ENCODE measurements at regions not wholly inside any gene's neighbourhood (a gene's known extent, or its start where the extent isn't known, plus 50 kb on each side); places are given as distances from the start of the nearest gene placed in this dataset.

DNA sequence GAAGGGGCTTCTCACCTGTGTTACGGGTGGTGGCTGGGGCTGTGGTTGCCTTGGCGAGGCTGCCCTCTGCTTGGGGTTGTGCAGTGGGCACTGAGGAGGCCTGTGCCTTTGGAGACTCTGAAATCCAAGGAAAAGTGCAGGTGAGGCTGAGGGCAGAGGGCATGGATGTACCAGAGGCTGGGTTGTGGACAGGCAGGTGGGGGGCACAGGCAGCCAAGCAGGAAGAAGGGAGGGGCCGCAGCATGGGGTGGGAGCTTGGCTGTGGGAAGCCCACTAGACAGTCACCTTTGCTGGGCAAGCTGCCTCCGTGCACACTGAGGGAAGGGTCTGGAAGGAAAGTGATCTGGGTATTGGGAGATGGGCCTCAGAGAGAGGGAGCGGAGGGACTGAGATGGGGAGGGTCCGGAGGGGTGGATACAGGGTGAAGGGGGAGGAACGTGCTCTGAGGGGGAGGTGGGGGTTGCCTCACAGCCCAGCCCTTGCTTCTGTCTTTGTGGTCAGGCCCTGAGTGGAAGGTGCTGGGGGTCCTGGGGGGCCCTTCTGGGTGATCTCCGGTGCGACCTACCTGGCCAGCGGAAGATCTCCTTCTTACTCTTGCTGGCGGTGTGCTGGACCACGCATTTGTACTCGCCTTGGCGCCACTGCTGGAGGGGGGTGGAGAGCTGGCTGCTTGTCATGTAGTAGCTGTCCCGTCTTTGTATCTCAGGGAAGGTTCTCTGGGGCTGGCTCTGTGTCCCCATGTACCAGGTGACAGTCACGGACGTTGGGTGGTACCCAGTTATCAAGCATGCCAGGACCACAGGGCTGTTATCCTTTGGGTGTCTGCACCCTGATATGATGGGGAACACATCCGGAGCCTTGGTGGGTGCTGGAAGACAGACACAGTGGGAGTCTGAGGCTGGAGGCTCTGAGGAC is 318.7 kb downstream of the TMEM121 start:
- no peak for DNase-seq

DNA sequence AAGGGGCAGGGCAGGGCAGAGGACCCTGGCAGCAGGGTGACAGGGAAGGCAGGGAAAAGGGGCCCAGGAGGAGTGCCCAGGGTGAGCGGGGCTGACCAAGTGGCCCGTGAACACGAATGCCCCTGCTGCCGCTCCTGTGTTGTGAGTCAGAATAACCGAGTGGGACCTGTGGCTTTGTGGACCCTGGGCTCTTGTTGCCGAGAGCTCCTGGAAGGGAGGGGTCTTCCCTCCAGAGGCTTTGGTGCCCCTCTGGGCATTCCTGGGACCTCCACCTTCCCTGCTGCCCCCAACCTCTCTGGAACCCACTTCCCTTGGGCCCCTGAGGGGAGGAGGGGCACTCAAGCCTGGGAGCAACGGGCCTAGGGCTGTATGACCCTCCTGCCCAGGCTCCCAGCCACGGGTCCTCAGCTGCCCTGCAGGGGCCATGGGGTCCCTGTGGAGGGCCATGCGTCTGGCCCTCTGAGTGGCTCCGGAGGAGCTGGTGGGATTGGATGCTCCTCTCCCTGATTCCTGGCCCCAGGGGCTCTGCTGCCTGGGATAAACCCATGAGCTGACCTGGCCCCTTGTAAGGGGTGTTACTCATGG is 319.4 kb downstream of the TMEM121 start:
- DNase-seq: no peak

DNA sequence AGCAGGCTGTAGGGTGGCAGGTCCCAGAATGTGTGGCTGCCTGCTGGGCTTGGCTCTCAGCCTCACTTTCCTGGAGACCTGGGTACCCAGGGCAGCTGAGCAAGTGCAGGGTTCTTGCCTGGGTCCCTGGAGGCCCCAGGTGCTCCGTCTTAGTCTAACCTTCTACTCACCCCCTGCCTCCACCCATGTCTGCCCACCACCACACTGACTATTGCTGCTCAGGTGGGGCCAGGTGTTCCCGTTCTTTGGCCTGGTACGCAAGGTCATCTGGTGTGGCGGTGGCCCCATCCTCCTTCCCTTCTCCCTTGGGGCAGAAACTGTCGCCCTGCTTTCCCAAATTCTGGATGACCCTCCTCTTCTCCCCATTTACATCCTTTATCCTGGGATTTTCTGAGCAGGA is 319.9 kb downstream of the TMEM121 start:
- DNase-seq: no peak

DNA sequence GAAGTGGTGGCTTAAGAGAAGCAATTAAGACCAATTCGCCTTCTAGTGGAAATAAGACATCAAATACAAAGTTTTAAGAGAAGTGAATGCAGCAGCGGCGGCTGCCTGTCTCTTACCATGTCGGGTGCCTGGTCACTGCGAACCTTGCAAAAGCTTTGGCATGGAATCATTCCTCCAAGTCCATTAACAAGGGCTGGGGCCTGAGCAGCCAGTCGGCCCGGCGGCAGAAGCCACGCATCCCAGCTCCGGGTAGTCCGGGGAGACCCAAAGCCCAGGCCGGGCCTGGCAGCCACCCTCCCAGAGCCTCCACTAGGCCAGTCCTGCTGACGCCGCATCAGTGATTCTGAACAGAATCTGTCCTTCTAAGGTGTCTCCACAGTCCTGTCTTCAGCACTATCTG is 321.0 kb downstream of the TMEM121 start:
- no peak for DNase-seq

DNA sequence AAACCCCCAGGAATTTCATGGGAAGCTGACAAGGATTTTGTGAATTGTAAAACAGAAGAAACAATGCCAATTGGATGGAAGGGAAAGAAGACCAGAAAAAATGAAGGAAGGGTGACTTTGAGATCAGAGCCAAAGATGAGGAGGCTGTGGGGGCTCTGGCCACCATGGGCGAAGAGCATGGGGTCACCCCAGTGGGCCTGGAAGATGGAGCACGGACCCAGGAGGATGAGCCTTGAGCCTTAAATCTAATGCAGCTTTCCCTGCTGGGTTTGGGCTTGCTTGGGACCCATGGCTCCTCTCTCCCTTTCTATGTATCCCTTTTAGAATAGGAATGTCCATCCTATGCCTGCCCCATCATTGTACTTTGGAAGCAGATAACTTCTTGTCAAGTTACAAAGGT is 322.2 kb downstream of the TMEM121 start:
- no peak for DNase-seq

DNA sequence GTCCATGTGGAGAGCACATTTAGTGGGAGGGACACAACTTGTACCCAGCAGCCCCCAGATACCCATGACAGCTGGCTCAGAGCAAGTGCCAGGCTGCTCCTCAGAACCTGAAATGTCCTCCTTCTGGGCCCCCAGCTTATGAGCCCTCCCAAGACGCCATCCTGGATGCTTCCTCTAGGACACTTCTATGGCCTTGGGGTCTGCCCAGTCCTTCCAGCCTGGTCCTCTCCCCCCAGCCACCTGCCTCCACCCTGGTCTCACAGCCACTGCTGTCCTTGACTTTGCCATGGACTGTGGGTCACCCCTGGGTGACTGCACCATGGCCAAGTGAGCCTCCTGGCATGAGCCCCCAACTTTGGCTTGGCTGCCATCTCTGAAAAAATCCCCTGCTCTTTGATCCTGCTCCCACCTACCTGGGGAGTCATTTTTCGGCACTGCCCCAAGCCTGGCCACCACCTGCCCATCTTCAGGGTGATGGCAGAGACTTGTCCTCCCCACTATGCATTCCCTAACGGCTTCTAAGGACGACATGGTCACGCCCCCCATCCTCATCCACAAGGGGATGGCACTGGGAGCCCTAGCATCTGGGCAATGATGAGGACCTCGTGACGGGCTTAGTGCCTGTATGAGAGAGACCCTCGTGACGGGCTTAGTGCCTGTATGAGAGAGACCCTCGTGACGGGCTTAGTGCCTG is 323.7 kb downstream of the TMEM121 start:
- DNase-seq: no peak

DNA sequence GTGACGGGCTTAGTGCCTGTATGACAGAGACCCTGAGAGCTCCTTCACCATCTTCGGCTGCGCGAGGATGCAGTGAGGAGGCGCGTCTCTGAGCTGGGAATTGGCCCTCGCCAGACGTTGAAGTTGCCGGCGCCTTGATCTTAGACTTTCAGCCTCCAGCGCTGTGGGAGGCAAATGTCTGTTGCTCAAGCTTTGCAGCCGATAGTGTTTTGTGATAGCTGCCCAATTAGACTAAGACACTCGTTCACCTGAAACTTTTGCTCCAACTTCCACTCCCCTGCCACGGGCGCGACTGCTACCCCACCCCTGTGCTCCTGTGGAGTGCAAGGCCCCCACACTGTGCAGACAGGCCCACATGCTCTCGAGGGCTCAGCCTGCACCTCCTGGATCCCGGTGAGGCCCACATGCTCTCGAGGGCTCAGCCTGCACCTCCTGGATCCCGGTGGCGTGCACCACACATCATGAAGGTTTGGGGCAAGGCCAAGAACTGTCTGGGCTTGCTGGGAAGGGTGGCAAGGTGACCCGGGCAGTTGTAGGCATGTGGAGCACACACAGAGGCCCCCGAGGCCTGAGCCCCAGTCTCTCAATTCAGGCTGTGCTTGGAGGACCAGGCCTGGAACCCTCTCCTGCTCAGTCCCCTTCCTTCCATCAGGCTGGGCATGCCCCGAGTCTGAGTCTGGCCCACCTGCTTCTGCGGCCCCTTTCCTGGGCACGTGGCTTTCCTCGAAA is 324.6 kb downstream of the TMEM121 start:
- DNase-seq: no peak

DNA sequence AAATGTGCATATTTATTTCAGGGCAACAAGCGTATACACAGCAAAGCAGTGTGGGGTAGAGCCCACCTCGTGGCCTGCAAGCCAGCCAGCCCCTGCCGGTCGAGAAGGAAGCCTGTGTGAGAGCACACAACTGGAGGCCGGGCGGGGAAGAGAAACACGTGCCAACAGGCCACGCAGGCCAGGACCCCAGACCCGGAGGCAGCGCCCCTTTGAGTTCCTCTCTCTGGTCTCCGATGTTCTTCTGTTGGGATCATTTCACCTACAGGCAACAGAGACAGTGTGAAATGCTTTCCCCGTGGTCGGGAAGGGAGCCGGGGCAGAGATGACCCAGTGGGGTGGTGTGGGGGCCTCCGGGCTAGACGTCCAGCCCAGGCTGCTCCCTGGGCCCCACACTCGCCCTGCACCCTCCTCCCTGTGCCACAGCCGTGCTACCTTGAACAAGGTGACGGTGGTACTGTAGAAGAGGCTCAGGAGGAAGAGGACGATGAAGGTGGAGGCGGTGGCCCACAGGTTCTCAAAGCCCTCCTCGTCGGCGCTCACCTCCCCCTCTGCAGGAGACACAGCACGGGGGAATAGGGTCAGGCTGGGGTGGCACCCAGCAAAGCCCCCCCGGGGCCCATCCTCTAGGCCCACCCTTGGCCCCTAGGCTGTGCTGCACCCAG is 325.5 kb downstream of the TMEM121 start:
- no peak for DNase-seq

DNA sequence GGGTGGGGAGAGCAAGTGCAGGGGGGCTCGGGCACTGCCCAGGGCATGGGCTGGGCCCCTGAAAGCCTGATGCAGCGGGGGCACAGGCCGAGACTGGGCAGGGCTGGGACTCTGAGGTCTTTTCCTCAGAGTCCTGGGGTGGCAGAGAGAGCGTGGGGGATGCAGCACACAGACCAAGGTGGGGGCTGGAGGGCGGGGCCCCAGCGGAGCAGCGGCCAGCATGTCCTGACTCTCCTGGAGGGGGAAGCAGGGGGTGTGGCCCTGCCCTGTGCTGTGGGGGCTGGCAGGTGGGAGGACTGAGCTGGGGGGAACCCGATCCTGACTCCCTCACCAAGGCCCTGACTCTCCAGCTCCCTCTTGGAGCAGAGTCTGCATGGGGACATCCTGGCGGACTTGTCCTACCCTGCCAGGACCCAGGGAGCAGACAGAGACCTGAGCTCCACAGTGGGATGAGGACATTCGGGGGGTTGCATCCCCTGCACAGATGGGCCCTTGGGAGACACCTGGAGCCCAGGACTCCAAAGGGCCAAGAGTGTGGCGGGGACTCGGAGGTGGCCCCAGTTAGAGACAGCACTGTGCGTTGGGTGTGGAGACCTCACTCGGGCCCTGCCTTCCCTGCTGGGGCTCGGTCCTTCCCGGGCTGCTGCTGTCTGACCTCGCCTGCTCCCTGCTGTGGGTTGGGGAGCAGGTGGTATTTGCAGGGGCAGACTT is 326.1 kb downstream of the TMEM121 start:
- DNase-seq: no peak

DNA sequence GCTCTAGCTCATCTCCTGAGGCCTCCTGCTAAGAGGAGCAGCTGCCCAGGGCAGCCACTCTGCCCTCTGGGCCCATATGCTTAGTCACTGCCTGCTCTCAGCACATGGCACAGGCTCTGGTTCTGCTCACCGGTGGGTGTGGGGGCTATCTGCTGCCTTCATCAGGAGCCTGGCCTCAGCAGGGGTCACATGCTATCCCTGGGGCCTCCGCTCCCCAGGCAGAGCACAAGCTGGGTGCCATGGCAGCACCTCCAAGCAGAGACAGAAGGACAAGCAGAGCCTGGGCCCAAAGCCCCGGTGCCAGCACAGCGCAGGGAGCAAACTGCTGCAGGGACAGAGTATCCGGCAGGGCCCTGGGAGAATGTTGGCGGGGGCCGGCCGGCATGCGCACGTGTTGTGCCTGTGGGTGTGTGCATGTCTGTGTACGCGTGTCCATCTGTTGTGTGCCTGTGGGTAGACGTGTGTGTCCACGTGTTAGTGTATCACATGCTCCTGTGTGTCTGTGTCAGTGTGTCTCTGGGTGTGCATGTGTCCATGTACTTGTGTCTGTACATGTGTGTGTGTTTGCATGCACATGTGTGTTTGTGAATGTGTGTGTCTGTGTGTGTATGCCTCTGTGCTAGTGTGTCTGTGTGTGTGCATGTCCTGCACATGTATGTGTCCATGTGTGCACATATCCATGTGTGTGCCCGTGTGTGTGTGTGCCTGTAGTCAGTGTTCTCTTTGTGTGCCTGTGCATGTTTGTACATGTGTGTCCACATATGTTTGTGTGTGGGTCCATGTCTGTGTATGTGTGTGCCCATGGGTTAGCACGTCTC is 326.9 kb downstream of the TMEM121 start:
- DNase-seq: no peak

DNA sequence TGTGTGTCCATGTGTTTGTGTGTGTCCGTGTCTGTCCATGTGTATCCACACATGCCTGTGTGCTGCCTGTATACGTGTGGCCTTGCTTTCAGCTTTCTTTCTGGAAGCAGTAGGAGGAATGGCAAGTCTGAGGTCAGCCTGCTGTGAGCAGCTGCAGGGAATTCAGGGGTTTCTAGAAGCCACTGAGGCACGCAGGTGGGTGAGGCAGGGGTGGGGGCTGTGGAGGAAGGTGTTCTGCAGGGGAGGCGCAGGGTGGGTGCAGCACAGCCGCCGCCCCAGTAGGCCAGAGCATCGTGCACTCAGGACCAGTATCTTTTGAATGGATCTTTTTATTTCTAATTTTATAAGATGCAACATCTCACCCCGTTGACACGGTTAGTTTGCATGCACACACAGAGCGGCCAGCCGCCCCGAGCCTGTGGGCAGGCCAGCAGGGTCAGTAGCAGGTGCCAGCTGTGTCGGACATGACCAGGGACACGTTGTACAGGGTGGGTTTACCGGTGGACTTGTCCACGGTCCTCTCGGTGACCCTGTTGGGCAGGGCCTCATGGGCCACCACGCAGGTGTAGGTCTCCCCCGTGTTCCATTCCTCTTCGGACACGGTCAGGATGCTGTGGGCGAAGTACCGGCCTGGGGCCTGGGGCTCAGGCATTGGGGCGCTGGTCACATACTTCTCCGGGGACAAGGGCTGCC is 327.7 kb downstream of the TMEM121 start:
- DNase-seq: no peak

DNA sequence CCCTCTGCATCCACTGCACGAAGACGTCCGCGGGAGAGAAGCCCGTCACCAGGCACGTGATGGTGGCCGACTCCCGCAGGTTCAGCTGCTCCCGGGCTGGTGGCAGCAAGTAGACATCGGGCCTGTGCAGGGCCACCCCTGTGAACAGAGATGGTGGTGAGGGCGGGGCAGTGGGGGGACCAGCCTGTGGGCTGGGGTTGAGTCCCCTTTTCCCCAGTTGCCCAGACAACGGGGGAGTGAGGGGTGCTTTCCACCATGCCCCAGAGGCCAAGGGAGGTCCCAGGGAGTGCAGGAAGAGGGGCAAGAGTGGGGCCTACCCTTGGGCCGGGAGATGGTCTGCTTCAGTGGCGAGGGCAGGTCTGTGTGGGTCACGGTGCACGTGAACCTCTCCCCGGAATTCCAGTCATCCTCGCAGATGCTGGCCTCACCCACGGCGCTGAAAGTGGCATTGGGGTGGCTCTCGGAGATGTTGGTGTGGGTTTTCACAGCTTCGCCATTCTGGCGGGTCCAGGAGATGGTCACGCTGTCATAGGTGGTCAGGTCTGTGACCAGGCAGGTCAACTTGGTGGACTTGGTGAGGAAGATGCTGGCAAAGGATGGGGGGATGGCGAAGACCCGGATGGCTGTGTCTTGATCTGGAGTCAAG is 328.3 kb downstream of the TMEM121 start:
- no peak for DNase-seq

DNA sequence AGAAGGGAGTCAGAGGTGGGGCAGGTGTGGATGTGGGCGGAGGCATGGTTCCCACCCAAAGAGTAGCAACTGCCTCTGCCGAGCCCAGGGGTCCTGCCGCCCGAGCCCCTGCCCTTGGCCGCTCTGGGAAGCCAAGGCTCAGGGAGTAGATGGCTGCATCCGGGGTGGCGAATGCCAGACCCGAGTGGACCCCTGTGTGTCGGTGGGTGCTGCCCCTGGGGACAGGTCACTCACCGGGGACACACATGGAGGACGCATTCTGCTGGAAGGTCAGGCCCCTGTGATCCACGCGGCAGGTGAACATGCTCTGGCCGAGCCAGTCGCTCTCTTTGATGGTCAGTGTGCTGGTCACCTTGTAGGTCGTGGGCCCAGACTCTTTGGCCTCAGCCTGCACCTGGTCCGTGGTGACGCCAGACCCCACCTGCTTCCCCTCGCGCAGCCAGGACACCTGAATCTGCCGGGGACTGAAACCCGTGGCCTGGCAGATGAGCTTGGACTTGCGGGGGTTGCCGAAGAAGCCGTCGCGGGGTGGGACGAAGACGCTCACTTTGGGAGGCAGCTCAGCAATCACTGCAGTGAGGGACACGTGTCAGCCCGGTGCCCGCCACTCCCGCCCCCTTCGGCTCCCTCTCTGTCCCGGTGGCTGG is 329.0 kb downstream of the TMEM121 start:
- no peak for DNase-seq

DNA sequence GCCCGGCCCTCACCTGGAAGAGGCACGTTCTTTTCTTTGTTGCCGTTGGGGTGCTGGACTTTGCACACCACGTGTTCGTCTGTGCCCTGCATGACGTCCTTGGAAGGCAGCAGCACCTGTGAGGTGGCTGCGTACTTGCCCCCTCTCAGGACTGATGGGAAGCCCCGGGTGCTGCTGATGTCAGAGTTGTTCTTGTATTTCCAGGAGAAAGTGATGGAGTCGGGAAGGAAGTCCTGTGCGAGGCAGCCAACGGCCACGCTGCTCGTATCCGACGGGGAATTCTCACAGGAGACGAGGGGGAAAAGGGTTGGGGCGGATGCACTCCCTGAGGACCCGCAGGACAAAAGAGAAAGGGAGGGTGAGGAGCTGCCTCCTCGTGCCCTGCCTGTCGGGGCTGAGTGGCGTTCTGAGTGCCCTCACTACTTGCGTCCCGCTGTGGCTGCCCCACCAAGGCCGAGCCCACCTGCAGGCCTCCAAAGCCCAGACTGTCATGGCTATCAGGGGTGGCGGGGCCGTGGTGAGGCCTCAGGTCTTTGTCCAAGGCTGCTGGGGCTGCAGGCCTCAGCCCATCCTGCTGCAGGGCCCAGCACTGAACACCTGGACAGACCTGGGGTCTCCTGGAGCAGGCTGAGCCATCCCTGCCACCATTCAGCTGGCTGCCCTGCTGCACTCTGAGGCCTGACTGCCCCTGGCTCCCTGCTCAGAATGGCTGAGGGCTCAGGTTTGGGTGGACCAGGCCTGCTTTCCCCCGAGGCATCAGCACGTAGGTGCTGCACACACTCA is 329.7 kb downstream of the TMEM121 start:
- no peak for DNase-seq

DNA sequence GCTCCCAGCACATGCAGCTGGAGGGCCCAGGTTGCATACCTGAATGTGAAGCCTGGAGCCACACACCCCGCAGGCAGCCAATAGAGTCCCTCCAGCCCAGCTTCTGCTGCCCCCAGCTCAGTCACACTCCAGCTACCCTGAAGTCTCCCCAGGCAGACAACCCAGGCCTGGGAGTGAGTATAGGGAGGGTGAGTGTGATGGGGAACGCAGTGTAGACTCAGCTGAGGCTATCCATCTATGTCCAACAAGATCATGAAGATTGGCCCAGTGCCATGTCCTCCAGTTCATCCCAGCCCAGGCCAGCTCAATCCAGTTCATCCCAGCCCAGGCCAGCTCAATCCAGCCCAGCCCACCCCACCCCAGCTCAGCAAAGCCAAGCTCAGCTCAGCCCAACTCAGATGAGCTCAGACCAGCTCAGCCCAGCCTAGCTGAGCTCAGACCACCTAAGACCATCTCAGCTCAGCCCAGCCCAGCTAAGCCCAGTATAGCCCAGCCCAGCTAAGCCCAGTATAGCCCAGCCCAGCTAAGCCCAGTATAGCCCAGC is 330.4 kb downstream of the TMEM121 start:
- DNase-seq: no peak

DNA sequence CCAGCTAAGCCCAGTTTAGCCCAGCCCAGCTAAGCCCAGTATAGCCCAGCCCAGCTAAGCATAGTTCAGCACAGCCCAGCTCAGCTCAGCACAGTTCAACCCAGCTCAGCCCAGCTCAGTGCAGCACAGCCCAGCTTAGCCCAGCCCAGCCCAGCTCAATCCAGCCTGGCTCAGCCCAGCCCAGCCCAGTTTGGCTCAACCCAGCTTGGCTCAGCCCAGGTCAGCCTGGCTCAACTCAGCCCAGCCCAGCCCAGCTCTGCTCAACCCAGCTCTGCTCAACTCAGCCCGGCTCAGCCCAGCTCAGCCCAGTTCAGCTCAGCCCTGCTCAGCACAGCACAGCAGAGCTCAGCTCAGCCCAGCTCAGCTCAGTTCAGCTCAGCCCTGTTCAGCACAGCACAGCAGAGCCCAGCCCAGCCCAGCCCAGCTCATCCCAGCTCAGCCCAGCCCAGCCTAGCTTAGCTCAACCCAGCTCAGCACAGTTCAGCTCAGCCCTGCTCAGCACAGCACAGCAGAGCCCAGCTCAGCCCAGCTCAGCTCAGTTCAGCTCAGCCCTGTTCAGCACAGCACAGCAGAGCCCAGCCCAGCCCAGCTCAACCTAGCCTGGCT is 330.9 kb downstream of the TMEM121 start:
- DNase-seq: no peak

Measured in left kidney (tissue), 1 donor.